Upper lobe of left lung (tissue), 4 donors: ENCODE measurements at regions not wholly inside any gene's neighbourhood (a gene's known extent, or its start where the extent isn't known, plus 50 kb on each side); places are given as distances from the start of the nearest gene placed in this dataset.

Source experiments
- POLR2A ChIP-seq, 4 donors: fragments of 450-650 bp; IDR thresholded peaks; one replicate each; pipeline ENCODE4 v1.5.1; 2016 to 2017; ENCODE audit warnings: antibody characterized with exemption in 4 of 4, mild to moderate bottlenecking in 2 of 4
- POLR2AphosphoS5 ChIP-seq, 2 donors: sonication (generic); formaldehyde crosslinking; IDR thresholded peaks; one replicate each; pipeline ENCODE4 v1.5.1; 2017; ENCODE audit warnings: antibody characterized with exemption in 2 of 2
- TF ChIP-seq, protein P1 (sequence below), 6 experiments: fragments of 450-650 bp in 4 of 6; fragments of 200-600 bp in 2 of 6; sonication (generic) in 2 of 6; IDR thresholded peaks; one replicate each; pipeline ENCODE4 v1.5.1; 2016 to 2019; ENCODE audit warnings: antibody characterized with exemption in 6 of 6

DNA sequence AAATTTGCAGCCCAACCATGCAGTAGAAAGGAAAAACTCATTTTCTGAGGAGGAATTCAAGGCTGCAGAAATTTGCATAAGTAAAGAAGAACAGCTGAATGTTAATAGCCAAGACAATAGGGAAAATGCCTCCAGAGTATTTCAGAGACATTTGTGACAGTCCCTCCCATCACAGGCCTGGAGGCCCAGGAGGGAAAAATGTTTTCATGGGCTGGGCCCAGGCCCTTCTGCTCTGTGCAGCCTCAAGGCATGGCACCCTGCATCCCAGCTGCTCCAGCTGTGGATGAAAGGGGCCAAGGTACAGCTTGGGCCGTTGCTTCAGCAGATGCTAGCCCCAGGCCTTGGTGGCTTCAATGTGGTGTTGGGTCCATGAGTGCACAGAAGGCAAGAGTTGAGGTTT, 62.3 kb downstream of the ATXN7L3B start:
- TF ChIP-seq, protein P1, sequence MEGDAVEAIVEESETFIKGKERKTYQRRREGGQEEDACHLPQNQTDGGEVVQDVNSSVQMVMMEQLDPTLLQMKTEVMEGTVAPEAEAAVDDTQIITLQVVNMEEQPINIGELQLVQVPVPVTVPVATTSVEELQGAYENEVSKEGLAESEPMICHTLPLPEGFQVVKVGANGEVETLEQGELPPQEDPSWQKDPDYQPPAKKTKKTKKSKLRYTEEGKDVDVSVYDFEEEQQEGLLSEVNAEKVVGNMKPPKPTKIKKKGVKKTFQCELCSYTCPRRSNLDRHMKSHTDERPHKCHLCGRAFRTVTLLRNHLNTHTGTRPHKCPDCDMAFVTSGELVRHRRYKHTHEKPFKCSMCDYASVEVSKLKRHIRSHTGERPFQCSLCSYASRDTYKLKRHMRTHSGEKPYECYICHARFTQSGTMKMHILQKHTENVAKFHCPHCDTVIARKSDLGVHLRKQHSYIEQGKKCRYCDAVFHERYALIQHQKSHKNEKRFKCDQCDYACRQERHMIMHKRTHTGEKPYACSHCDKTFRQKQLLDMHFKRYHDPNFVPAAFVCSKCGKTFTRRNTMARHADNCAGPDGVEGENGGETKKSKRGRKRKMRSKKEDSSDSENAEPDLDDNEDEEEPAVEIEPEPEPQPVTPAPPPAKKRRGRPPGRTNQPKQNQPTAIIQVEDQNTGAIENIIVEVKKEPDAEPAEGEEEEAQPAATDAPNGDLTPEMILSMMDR (IDR thresholded peaks at IDR 0.05): no peak
- TF ChIP-seq POLR2A (IDR thresholded peaks at IDR 0.05): no peak
- no peak for TF ChIP-seq POLR2AphosphoS5 (IDR thresholded peaks at IDR 0.05)
